Stimulated activated CD4-positive, alpha-beta T cell treated with anti-CD3 and anti-CD28 coated beads, Interleukin-2, amount 100 ng/mL, for 48 hours (primary cell): ENCODE measurements at regions not wholly inside any gene's neighbourhood (a gene's known extent, or its start where the extent isn't known, plus 50 kb on each side); places are given as distances from the start of the nearest gene placed in this dataset.
"Not testable (repeated sequence)": the region's sequence is repeated elsewhere in the genome, so short reads cannot be mapped to it uniquely, and the experiment has no call there.

Experiments
- DNase-seq, 2 donors: peaks; one replicate each; pipeline ENCODE4 v3.0.0-alpha.2; 2020

- no peak for DNase-seq
These were observed 955.6 kb downstream of the GATA3 start for GRCh38 chr10:9010093-9010492.

GRCh38 chr10:9010931-9011670 lies 956.6 kb downstream of the GATA3 start:
- DNase-seq, result no peak

DNA sequence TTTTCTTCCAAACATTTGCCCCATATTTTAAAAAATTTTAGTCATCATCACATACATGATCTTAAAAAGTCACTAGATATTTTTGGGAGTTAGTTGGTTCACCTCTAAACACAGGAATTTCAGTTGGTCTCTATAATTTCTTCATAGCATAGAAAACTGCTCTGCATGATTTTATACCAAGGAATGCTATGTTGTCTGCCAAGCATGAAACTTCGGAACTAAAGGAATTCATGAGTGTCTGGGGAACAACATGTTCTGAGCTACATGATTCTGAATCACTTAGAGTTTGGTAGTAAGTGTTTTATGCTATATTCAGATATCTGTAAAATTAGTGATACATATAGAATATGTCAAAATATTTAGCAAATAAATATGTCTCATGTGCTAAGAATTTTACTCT lies 957.8 kb downstream of the GATA3 start:
- DNase-seq, result no peak

- DNase-seq, result no peak
These were observed 960.5 kb downstream of the GATA3 start for GRCh38 chr10:9015005-9015404.

DNA sequence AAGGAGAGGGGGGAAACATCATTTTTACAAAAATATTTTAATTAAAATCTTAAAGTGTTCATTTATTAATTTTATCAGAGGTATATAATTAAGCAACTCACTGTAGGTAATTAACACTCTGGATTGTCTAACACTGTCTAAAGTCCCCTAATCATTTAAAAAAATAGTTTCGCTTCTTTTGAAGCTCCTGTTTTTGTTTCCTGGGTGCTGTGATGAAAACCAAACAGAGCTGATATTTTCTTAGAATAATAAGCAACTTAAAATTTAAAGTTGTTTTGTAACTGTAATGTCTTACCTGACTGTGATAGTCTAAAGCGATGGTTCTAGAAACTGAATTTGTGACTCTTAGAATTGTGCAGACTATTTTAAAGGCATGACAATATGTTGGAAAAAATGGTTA lies 961.0 kb downstream of the GATA3 start:
- no peak for DNase-seq

- DNase-seq, result no peak
These were observed 962.4 kb downstream of the GATA3 start for GRCh38 chr10:9016930-9017329.

GRCh38 chr10:9018195-9019173 lies 964.0 kb downstream of the GATA3 start:
- DNase-seq, result no peak

DNA sequence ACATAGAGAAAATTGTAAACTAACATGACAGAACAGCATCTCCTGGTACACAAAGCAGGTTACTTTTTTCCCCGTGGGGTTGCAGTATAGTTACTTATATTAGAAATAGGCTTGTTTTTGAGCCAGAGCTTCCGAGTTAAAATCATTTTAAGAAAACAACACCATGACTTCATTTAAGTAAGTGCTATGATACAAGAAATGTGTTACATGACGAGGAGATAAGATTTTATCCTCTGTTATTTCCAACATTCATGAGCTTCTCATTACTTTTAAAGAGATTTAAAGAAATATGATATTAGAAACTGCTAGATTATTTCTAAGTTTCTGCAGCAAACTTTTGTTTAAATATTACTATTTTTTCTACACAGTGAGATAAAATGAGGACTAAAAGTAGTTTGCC lies 968.7 kb downstream of the GATA3 start:
- no peak for DNase-seq

DNA sequence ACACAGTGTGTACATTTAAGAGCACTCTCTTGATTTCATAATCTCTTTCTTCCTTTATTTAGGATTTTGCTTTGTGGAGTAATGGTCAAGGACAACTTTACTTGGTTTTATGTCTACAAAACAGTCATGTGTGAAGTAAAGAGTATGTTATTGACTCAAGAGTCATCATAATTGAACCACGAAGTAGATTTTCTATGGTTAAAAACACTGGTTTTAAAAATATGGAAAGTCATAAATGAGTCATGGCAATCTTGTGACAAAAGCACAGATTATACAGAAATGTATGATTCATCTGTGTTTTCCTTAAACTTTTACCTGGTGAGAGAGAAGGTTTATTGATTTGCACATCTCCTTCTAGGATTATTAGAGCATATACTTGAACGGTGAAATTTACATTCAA lies 969.7 kb downstream of the GATA3 start:
- no peak for DNase-seq

DNA sequence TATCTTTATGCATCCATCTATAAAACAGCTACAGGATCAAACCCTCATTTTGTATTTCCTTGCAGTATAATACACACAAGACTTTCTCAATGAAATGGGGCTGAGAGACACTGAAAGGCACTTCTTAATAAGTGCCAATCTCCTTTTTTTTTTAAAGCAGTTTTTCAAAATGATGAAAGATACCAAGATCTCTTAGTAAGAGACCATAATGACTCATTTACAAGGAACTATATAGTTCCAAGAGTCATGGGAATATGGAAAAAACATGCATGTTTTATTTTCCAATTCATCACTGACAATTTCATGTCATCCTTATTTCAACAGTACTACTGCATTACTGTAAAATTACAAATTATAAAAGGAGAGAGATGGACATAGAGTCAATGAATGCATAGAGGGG lies 973.7 kb downstream of the GATA3 start:
- no peak for DNase-seq

DNA sequence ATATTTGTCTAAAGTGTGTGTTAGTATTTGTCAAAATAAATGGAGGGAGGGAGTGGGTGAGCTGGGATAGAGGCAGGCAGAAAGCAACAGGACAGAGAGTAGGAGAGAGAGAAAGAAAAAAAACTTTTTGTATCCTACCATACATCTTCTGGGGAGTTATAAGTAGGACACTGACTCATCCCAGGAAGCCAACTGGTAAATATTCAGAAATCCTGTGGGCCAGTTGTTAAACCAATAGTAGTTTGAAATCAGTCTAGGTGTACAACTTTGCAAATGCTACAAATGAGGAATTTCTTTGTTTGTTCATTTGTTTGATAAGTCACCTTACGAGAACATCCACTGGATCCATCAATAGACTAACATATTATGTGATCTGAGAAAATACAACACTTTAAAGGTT lies 980.9 kb downstream of the GATA3 start:
- DNase-seq, result no peak

GRCh38 chr10:9036711-9037204 lies 982.3 kb downstream of the GATA3 start:
- DNase-seq, result no peak

GRCh38 chr10:9038146-9038714 lies 983.7 kb downstream of the GATA3 start:
- no peak for DNase-seq

DNA sequence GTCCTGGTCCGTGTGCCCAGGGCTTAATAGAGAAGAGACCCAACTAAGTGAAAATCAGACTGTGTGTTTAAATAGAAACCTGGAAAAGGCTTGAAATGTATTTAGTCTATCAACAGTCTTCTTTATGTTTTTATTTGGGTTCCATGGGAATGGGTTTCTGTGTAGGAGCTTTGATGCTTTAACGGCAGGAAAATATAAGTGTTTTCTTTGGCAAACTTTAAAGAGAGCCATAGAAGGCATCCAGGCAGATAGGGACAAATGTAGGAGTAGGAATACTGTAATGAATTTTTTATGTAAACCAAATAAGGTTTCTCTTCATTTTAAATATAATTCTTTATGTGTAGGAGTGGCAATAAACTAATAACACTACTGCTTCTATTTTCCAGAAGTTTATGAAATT lies 989.0 kb downstream of the GATA3 start:
- DNase-seq, result no peak

- DNase-seq, result no peak
These were observed 990.8 kb downstream of the GATA3 start for GRCh38 chr10:9045311-9045710.

DNA sequence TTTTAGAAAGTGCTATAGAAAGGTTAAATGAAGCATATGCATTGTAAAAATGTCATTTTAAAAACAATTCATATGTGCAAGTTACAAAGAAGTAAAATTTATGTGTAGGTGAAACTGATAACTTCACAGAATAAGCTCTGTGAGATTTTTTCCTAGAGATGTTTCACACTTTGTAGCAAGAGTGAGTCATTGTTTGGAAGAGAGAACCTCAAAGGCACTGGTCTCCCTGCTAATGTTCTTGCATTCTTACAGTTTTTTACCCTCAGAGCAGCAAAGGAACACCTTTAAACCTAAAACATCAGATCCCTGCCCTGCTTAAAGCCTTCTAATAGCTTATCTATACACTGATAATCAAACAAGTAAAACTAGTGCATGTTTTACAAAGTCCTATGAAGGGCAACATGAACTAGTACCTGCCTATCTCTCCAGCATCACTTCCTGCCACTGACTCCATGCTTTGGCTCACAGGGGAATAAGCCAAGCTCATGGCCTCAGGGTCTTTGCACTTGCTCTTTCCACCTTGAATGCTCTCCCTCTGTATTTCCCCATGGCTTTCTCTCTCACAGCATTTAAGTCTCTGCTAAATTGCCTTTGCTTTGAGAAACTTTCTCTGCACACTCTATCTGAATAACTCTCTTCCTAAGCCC lies 997.0 kb downstream of the GATA3 start:
- no peak for DNase-seq

DNA sequence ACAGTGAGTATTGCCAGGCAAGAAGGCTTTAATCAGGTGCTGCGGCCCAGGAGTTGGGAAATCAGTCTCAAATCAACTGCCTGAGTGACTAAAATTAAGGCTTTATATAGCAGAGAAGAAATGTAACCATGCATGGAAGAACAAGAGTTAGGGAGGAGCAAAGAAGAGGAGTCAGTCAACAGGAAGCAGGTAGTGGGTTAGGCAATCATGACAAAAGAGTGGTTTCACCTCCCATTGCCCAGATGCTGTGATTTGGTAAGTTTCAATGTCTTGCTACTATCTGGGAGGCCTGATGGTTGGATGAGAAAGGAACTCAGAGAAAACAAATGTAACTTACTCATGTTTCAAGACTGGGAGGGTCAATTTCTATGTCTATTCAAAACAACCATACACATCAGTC lies 998.3 kb downstream of the GATA3 start:
- no peak for DNase-seq

DNA sequence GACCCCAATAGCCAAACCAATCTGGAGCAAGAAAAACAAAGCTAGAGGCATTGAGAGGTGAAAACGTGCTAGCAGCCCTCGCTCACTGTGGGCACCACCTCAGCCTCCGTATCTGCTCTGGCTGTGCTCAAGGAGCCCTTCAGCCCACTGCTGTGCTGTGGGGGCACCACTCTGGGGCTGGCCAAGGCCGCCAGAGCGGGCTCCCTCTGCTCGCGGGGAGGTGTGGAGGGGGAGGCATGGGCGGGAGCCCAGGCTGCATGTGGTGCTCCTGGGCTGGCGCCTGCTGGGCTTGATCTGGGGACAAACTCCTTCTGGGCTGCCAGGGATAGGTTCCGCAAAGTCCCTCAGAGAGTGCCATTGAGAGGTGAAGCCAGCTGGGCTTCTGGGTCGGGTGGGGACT lies 1002.0 kb downstream of the GATA3 start:
- DNase-seq, result no peak

DNA sequence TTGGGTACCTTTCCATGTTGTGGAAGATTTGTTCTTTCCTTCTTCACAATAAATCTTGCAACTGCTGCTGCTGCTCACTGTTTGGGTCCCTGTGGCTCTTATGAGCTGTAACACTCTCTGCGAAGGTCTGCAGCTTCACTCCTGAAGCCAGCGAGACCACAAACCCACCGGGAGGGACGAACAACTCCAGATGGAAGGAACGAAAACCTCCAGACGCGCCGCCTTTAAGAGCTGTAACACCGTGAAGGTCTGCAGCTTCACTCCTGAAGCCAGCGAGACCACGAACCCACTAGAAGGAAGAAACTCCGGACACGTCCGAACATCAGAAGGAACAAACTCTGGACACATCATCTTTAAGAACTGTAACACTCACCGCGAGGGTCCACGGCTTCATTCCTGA lies 1002.8 kb downstream of the GATA3 start:
- not testable (repeated sequence) for DNase-seq

- DNase-seq, result no peak
These were observed 1005.8 kb downstream of the GATA3 start for GRCh38 chr10:9060314-9060713.

- DNase-seq, result no peak
These were observed 1007.4 kb downstream of the GATA3 start for GRCh38 chr10:9061871-9062270.

DNA sequence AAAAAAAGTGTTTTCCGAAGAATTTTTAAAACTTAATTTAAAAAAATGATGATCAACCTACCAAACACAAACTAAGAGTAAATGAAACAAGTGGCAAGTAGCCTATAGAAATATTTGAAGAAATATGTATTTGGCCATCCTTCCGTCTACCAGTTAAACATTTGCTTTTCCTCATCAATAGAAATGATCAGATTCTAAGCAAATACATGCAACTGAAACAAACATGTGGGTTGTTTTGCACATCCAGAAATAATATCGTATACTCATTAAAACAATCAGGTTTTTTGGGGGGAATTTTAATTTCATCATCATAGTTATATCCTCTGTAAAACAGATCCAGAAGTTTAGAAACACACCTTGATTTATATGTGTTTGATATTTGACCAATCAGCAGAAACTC lies 1011.7 kb downstream of the GATA3 start:
- no peak for DNase-seq

DNA sequence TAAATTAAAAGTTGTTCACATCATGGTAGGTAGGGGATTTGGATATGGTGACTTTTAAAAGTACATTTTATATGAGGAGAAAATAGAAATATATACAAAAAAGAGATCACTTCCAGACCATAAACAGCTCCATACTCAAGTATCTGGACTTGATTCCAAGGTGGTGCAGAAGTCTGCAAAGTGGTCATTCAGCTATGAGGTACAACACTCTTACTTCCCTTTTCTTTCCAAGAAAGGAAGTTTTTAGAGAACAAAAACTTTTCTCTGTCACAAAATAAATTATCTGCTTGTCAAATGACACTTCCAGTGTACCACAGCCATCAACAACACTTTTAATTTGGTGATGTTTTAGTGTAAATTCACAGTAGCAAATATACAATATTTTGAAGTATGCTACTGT lies 1013.5 kb downstream of the GATA3 start:
- no peak for DNase-seq
